Erythroblast (primary cell): ENCODE measurements at regions not wholly inside any gene's neighbourhood (a gene's known extent, or its start where the extent isn't known, plus 50 kb on each side); places are given as distances from the start of the nearest gene placed in this dataset.

Experiments
- GATA1 ChIP-seq: IDR thresholded peaks from 2 replicates; pipeline ENCODE4 v1.6.1; 2011; ENCODE audit warnings: low read depth, mild to moderate bottlenecking, control low read depth, low read length, moderate library complexity
- POLR2A ChIP-seq: IDR thresholded peaks from 2 replicates; pipeline ENCODE4 v1.6.1; 2011; ENCODE audit warnings: mild to moderate bottlenecking, low read length

DNA sequence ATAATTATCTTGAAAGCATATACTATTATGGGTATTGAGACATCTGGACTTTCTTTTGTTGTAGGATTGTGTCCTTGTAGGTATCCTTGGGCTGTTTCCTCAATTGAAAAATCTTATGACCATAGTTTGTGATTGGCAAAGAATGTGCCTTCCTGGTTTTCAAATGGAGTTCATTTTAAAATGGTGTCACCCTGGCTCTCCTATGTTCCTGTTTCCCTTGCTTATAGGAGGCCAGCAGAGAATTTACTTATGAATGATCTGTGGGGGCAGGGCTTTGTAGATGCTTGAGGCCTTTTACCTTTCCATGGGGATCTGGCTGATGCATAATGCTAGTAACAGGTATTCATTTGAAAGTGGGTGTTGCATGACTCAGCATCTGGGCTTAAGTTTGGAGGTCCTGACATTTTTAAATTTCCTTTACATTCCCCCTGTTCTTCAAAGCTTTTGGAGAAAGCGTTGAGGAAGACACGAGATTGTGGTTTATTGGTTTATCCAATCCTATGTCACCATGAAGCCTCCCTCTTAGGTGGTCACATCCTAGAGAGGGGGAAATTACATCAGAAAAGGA lies 135.0 kb upstream of the PROKR2 start:
- TF ChIP-seq POLR2A (no peak), GATA1 (no peak)
